DLD1 (cell line): ENCODE measurements at regions not wholly inside any gene's neighbourhood (a gene's known extent, or its start where the extent isn't known, plus 50 kb on each side); places are given as distances from the start of the nearest gene placed in this dataset.

Experiments used
- in situ Hi-C: cut with HindIII; loops from 2 replicates; pipeline ENCODE4 v1.10.0; 2017; ENCODE audit warnings: low sequenced_read_pairs

- in situ Hi-C loops: no loop called here
Measured at GRCh38 chr2:78907089-78907488, 118.4 kb upstream of the REG3G start.

GRCh38 chr2:78908973-78909372 is 116.5 kb upstream of the REG3G start:
- in situ Hi-C loops: no loop called here

GRCh38 chr2:78910376-78910775 is 115.1 kb upstream of the REG3G start:
- in situ Hi-C loops: no loop called here

- in situ Hi-C loops: no loop called here
Measured at GRCh38 chr2:78913257-78913656, 112.2 kb upstream of the REG3G start.

GRCh38 chr2:78925258-78925657 is 100.2 kb upstream of the REG3G start:
- in situ Hi-C loops: no loop called here

- in situ Hi-C loops: no loop called here
Measured at GRCh38 chr2:78928502-78928901, 97.0 kb upstream of the REG3G start.

- in situ Hi-C loops: no loop called here
Measured at GRCh38 chr2:78940998-78941397, 84.5 kb upstream of the REG3G start.

GRCh38 chr2:78941751-78942150 is 83.8 kb upstream of the REG3G start:
- in situ Hi-C loops: no loop called here

GRCh38 chr2:78963881-78964280 is 61.6 kb upstream of the REG3G start:
- in situ Hi-C loops: no loop called here

- in situ Hi-C loops: no loop called here
Measured at GRCh38 chr2:78967294-78967693, 58.2 kb upstream of the REG3G start.

- in situ Hi-C loops: no loop called here
Measured at GRCh38 chr2:78973630-78974029, 51.9 kb upstream of the REG3G start.
